ENCODE measurements at regions not wholly inside any gene's neighbourhood (a gene's known extent, or its start where the extent isn't known, plus 50 kb on each side); places are given as distances from the start of the nearest gene placed in this dataset.
"Not testable (repeated sequence)": the region's sequence is repeated elsewhere in the genome, so short reads cannot be mapped to it uniquely, and the experiment has no call there.

DNA sequence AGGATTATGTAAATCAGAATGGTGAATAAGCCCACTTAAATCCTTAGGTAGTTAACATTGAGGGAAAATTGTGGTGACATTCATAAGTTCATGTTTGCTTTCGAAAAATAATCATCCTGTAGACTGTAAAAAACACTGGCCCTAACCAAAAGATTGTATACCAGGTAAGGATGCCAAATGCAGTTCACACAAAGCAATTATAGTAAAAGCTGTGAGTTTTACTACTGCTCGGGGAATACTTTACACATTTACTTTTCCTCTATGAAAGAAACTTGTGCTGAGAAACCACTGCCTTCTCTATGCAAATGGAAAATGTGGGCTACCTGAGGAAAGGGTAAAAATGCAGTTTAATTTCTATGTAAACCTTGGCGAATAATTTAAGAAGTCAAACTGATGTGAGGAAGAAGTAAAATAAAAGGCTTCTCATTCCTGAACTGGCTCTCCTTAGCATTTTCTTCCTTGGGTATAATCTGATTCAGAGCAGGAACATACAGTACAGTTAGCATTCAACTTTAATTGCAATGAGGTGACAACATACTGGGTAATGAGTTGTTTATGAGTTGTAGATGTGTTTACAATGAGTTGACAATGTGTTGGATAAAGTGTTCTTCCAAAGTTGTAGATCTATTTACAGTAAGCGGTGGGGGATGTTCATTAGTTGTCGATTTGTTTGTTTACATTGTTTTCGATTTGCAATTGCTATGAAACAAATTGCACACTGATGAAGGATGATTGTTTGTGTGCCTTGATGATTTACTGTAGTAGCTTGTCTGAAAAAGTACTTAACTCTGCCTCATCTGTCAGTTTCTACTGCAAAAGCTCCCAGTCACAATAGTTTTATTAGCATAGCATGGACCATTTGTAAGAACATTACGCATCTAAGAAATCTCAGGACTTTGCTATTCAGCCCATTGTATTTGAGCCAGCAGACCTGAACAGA is 453.0 kb upstream of the DPH6 start:
- no peak for DNase-seq

DNA sequence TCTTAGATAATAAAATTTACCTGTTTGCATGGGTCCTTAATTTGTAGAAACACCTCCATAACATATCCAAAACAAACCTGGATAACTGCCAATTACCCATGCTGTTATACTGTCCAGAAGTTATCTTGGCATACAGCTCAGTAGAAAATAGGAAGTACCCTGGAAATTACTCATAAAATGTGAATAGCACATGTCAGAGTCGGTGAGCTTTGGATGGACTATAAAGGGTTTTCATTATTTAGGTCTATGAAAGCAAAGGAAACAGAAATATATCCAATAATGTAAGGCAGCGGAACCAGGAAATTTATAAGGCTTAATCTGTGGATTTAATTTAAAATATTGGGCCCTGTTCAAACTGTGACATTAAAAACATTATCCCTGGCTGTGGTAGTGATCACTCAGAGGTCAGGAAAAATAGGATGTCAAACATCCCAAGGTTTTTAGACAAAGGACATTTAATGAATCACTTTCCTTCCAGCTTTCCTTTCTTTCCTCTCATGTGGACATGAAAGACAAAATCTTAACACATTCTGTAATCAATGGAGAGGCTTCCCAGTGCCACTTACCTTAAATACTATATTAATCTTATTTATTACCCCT is 459.0 kb upstream of the DPH6 start:
- DNase-seq = no peak

GRCh38 chr15:36005542-36005941 is 459.6 kb upstream of the DPH6 start:
- DNase-seq = no peak

- DNase-seq = no peak
These were observed 461.7 kb upstream of the DPH6 start for GRCh38 chr15:36007699-36008098.

DNA sequence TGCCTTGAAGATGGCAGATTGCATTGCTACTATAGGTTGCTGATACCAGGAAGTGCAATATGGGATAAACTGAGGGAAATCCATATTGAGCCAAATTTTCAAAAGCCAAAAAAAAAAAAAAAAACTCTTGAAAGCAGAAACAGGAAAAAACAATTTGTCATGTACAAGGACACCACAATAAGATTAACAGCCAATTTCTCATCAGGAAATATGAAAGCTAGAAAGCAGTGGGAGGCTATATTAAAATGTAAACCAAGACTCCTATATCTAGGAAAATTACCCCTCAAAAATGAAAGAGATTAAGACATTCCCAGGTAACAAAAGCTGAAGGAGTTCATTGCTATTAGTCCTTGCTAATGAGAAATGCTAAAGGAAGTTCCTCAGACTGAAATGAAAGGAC is 462.8 kb upstream of the DPH6 start:
- DNase-seq = no peak

DNA sequence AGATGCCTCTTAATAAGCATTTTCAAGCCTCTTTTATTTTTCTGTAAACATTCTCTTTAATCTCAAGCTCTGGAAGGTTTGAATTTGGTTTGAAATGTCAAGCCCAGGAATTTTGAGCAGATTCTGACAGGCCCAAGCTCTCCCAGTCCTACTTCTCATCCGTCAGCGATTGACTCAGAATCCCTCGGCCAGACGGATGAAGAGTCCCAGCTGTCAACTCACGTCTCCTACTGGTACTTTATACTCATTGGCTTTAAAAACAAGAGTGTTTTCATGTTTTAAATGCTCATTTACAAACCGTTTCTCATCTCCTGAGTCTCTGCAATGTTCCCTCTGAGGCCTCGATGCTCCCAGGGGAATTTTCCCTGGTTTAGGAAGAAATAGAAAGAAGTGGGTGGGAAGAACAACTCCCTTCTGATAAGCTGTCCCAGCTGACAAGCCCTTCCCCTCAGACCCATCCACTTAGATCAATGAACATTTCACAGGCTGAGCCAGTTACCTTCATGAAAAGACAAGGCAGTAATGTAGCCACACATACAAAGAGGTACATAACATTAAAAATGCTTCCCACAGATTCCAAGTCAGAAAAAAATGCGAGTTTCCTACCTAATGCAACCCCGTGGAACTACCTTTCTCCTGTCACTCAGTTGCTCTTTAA is 478.2 kb upstream of the DPH6 start:
- DNase-seq = no peak

DNA sequence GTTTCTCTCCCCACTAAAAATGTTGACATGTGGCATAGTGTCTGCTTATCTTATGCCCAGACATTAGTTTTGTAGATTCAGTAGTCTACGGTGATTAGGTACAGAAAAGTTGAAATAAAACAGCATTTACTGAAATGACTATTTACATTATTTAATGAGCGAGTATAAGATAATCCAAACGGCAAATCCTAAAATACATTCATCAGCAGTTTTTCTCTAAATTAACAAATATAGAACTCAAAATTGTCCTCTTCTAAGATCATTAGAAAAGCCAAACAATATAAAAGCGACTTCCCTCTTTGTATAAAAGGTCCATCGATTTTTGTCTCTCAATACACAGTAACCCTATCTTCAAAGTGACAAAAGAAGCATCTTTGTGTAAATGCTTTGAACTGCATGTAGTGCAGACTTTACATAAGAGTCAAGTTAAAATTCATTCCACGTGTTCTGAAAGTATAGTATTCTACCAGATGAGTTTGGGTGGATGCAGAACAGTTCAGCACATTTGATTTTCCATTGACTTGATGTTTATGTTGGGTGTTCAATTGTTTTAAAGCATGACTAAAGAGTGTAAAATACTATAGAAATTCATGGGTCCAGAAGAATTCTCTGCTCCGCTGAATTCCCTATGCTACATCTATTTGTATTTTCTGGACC is 480.8 kb upstream of the DPH6 start:
- DNase-seq = no peak

DNA sequence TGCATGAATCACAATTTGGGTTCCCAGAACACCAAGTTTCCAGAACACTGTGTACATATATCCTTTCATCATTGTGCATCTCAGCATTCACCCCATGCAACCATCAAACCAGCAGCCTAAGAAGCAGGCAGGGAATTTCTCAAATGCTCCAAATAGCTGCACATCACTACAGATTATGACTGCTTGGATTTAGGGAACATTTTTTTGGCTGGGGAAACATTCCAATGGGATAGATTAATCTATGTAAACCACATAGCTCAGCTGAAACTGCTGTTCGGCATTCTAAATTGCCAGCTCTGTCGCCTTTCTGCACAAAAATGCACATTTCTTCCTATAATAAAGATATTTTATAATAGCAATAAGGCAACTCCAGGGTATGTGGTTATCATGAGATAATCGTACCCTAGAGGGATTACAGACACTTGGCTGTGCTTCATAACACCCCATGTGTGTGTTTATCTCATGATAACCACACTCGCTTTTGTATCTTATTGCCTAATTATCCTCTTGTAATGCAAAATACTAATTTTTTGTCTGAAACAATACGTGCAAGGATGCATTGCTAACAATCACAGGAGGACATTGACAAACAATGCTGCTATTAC is 483.7 kb upstream of the DPH6 start:
- DNase-seq = no peak

- no peak for DNase-seq
These were observed 494.1 kb upstream of the DPH6 start for GRCh38 chr15:36039996-36040572.

DNA sequence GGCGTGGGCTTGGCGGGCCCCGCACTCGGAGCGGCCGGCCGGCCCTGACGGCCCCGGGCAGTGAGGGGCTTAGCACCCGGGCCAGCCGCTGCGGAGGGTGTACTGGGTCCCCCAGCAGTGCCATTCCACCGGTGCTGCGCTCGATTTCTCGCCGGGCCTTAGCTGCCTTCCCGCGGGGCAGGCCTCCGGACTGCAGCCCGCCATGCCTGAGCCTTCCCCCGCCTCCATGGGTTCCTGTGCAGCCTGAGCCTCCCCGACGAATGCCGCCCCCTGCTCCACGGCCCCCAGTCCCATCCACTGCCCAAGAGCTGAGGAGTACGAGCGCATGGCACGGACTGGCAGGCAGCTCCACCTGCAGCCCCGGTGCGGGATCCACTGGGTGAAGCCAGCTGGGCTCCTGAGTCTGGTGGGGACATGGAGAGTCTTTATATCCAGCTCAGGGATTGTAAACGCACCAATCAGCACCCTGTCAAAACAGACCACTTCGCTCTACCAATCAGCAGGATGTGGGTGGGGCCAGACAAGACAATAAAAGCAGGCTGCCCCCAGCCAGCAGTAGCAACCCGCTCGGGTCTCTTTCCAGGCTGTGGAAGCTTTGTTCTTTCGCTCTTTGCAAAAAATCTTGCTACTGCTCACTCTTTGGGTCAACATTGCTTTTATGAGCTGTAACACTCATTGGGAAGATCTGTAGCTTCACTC is 501.2 kb upstream of the DPH6 start:
- not testable (repeated sequence) for DNase-seq

DNA sequence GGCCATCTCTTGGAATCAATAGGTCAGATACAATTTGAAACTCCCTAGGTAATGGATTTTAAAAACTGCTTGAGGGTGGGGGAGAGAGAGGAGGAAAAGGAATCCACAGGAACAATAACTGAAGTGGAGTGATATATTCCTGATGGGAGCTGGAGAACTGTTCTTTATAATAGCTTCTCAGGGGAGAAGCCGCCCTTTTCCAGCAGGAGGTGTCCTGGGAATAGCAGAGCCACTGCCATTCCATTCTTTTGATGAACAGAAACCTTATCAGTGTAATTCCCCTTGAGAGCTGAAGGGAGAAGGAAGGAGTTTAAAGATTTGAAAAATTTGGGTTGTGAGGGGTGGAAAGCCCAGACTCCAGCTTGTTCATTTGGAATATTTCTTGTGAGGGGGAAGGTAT is 504.9 kb upstream of the DPH6 start:
- no peak for DNase-seq

DNA sequence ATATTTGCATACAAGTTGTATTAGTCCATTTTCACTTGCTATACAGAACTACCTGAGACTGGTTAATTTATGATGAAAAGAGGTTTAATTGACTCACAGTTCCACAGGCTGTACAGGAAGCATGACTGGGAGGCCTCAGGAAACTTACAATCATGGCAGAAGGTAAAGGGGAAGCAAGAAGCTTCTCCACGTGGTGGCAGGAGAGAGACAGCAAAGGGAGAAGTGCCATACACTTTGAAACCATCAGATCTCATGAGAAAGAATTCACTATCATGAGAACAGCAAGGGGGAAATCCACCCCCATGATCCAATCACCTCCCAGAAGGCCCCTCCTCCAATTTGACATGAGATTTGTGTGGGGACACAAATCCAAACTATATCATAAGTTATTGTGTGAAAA is 506.7 kb upstream of the DPH6 start:
- not testable (repeated sequence) for DNase-seq

DNA sequence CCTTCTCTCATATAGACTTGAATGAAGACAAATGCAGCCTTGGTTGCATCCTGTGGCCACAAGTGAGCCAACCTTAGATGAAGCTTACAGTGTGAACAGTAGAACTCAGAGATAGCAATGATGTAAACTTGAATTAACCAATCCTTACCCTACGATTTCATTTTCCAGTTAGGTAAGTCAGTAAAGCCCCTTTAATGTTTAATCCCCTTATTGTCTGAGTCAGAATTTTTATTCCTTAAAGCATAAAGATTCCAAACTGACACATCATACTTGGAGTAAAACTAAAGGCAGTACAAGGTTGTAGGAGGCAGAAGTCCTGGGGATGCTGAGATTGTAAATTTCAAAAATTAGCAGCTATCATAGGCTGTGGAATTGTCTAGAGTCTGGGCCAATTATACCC is 507.8 kb upstream of the DPH6 start:
- no peak for DNase-seq

DNA sequence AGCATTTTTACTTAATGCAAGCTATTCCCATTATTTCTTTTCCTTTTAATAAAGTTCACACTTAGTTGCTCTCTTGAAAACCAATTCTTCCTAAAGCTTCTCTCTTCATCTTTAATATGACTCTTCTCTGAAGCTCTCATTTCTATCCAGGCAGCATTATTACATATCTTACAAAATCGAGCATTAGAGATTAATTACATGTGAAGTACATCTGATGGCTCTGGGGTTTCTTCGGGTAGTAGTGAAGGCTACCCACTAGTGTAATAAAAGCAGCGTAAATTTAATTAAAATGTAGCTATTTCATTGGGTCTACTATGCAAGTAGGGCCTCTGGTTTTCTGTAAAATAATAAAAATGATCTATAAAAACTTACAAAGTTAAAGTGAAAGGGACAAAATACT is 513.6 kb upstream of the DPH6 start:
- DNase-seq = no peak

DNA sequence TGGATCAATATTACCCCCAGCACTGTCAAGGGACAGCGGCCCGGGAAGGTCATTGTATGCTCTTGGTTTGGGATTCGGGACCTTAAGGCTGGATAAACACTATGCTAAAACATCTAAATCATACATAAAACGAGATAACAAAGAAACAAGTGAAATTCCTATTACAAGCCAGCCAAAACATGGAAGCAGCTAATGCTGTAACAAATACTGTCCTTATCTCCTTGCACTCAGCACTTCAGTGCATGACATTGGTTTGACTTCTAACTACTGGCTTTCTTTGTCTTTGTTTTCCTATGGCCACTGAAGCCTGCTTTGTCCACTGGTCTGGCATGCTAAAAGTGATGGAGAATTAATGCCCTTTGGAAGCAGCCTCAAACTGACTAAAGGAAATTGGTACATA is 516.4 kb upstream of the DPH6 start:
- no peak for DNase-seq

DNA sequence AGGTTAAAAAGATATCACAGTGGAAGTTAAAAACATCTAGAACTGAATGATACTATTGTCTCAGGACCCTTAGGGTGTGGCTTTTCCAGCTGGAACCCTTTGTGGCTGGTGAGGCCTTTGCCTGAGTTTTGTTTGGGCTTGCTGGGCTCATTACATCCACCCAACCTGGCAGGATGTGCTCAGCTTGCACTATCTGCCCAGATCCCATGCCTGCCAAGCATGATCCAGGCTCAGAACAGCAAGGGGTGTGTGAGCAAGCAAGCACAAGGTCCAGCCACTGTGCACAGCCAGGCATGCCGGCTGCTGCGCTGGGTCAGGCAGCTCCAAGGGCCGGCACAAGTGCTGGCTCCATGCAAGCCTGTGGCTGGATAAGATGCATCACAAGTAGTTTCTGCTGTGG is 512.7 kb upstream of the CDIN1 start:
- no peak for DNase-seq

- DNase-seq = no peak
These were observed 511.7 kb upstream of the CDIN1 start for GRCh38 chr15:36067483-36068274.

- no peak for DNase-seq
These were observed 504.1 kb upstream of the CDIN1 start for GRCh38 chr15:36075333-36075732.

DNA sequence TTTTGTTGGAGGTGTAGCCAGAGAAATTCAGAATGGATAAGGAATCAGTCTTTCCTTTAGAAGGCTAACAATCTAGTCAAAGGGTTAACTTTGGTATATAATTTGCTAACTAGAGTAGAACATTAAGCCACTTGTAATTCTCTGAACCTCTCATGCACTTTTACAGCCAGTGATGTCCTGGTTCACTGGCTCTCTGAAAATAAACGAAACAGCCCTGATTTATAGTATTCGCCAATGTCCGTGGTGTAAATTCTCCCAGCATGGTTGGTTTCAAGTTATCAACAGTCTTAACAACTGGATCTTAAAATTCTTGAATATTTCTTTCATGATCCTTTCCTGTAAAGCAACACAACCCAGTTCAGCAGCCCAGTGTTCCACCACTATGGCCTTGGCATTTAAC is 500.4 kb upstream of the CDIN1 start:
- DNase-seq = no peak

DNA sequence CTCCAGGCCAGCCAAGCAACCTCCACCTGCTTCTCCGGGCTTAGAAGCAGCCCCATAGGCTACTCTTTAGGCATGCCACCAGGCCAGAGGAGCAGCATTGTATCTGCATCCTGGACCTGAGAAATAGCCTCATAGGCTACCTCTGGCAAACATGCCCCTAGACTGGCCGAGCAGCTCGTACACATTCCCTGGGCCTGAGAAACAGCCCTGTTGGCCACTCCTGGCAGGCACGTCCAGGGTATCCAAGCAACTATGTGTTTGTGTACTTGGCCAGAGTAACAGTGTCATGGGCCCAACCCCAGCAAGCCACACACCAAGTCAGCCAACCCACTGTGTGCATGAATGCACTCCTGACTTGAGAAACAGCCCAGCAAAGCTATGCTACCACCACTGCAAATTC is 498.7 kb upstream of the CDIN1 start:
- DNase-seq = no peak
